Loucy (cell line): ENCODE measurements at regions not wholly inside any gene's neighbourhood (a gene's known extent, or its start where the extent isn't known, plus 50 kb on each side); places are given as distances from the start of the nearest gene placed in this dataset.

Source experiments
- CTCF ChIP-seq: fragments of 200-600 bp; sonication (generic); conservative IDR thresholded peaks from 2 replicates; pipeline ENCODE4 v1.5.1; 2014; ENCODE audit warnings: mild to moderate bottlenecking, antibody characterized with exemption, low read length
- EZH2phosphoT487 ChIP-seq: fragments of 200-600 bp; IDR thresholded peaks from 2 replicates; pipeline ENCODE4 v1.6.1; 2018; ENCODE audit warnings: antibody characterized with exemption, mild to moderate bottlenecking, moderate library complexity, borderline replicate concordance

- no peak for TF ChIP-seq CTCF
- no peak for TF ChIP-seq EZH2phosphoT487
Measured at GRCh38 chr12:11987901-11988300, 82.8 kb upstream of the BCL2L14 start.
